ENCODE measurements at regions not wholly inside any gene's neighbourhood (a gene's known extent, or its start where the extent isn't known, plus 50 kb on each side); places are given as distances from the start of the nearest gene placed in this dataset.

DNA sequence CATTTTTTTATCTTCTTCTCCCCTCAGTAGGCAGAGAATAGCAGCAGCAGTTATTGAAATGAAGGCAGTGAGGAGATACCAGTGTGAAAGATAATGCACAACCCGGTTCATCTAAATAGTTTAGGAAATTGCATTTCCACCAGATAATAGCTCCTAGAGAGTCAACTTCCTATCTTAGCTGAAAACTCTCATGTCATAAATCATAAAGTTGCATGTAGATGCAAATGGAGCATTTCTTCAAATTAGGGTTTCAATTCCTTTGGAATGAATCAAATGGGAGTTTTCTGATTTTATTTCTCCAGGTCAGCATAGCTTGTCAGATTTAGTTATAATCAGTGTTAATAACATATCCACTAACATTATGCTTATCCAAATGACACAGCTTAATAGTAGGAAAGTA is 335.3 kb downstream of the CNTNAP4 start:
- Histone ChIP-seq H3K9me3 (no peaks in the 10 kb centered on the region), H3K4me1 (ENCODE audit: control insufficient read depth in 1 of 2, insufficient read depth in 1 of 2, low read depth in 1 of 2, low read length in 1 of 2) (no peaks in the 10 kb centered on the region), H3K27ac (no peak overlapping the region), H3K27me3 (no peaks in the 10 kb centered on the region), H3K36me3 (no peaks in the 10 kb centered on the region), H3K4me3 (ENCODE audit: low read depth in 1 of 2, low read length in 1 of 2) (no peak overlapping the region)
- TF ChIP-seq, protein P1, sequence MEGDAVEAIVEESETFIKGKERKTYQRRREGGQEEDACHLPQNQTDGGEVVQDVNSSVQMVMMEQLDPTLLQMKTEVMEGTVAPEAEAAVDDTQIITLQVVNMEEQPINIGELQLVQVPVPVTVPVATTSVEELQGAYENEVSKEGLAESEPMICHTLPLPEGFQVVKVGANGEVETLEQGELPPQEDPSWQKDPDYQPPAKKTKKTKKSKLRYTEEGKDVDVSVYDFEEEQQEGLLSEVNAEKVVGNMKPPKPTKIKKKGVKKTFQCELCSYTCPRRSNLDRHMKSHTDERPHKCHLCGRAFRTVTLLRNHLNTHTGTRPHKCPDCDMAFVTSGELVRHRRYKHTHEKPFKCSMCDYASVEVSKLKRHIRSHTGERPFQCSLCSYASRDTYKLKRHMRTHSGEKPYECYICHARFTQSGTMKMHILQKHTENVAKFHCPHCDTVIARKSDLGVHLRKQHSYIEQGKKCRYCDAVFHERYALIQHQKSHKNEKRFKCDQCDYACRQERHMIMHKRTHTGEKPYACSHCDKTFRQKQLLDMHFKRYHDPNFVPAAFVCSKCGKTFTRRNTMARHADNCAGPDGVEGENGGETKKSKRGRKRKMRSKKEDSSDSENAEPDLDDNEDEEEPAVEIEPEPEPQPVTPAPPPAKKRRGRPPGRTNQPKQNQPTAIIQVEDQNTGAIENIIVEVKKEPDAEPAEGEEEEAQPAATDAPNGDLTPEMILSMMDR (IDR thresholded peaks at IDR 0.05) = no peak

DNA sequence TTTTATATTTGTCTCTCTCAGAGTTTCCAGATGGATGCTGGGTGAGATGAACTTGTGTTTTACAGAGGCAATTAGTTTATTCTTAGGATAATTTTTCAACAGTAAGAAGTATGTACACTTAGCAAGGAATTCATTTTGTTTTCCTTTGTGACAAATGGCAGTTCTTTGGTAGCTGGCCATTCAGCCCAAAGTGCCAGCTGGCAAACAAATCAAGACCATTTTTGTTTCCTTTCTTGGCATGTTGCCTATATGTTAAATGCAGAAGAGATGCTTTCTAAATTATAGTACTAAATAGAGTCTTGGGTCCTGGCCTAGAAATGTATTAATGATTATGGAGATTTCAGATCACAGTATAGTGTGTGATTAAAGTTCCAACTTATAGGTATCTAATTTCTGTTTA is 337.1 kb downstream of the CNTNAP4 start:
- Histone ChIP-seq H3K9me3 (no peaks in the 10 kb centered on the region), H3K4me1 (ENCODE audit: control insufficient read depth in 1 of 2, insufficient read depth in 1 of 2, low read depth in 1 of 2, low read length in 1 of 2) (no peaks in the 10 kb centered on the region), H3K36me3 (no peaks in the 10 kb centered on the region), H3K27ac (no peak overlapping the region), H3K27me3 (no peaks in the 10 kb centered on the region), H3K4me3 (ENCODE audit: low read depth in 1 of 2, low read length in 1 of 2) (no peak overlapping the region)
- TF ChIP-seq, protein P1 (IDR thresholded peaks at IDR 0.05) = no peak

DNA sequence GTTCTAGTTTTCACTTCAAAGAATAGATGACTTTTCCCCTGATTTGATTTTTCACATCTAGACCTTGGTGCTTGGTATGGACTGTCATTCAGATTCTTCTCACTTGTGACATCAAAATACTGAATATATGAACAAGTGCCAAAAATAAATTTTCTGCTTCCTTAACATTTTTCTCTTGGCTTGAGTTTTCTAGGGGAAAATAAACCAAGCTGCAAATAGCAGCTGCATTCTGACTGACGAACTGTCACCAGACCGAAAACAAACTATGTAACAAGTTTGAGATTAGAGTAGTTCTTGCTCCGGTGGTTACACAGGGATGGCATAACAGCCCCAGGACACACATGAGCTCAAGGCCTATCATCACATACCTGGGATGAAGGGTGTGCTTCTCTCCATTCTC is 345.7 kb downstream of the CNTNAP4 start:
- H3K9me3 ChIP-seq = no peaks in the 10 kb centered on the region
- no peaks in the 10 kb centered on the region for H3K27me3 ChIP-seq
- H3K27ac ChIP-seq = no peak overlapping the region
- TF ChIP-seq, protein P1 (IDR thresholded peaks at IDR 0.05) = no peak
- no peaks in the 10 kb centered on the region for H3K36me3 ChIP-seq
- no peak overlapping the region for H3K4me3 ChIP-seq (ENCODE audit: low read depth in 1 of 2, low read length in 1 of 2)
- no peaks in the 10 kb centered on the region for H3K4me1 ChIP-seq (ENCODE audit: control insufficient read depth in 1 of 2, insufficient read depth in 1 of 2, low read depth in 1 of 2, low read length in 1 of 2)

DNA sequence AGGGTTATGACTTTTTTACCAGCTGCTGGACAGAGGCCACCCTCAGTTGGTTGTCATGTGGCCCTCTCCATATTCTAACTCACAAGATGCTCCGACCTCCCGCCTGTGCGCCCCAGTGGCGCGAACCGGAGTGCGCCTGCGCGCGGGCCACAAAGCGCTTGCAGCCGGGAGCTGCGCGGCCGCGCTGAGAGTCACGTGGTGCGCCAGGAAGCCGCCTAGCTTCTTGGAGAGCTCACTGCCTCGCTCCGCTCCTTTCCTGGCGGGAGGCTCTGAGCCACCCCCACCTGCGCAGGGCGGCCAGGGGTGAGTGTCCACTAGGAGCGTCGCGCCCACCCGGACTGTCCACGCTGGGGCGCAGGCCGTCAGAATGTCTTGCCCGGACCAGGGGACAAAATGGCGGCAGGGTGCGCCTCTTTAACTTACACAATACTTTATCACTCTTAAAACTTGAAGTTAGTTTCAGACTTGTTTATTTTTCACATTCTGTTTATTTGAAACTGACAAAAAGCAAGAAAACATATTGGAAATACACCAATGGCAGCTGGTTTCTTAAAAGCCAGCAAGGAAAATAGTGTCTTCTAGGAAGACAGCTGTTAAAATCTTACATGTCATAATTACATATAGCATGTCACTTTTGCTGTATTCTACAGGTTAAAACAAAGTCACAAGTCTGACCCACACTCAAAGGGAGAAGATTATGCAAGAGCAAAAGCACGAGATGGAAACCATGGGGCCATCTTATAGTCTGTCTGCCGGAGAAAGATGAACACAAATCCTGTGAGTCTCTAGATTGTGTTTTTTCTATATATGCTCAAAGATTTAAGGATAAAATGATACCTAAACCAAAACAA is 357.9 kb downstream of the CNTNAP4 start:
- no peaks in the 10 kb centered on the region for H3K27me3 ChIP-seq
- no peak overlapping the region for H3K27ac ChIP-seq
- H3K4me3 ChIP-seq (ENCODE audit: low read depth in 1 of 2, low read length in 1 of 2) = no peak overlapping the region
- H3K36me3 ChIP-seq = no peaks in the 10 kb centered on the region
- H3K4me1 ChIP-seq (ENCODE audit: control insufficient read depth in 1 of 2, insufficient read depth in 1 of 2, low read depth in 1 of 2, low read length in 1 of 2) = no peaks in the 10 kb centered on the region
- no peaks in the 10 kb centered on the region for H3K9me3 ChIP-seq
- TF ChIP-seq, protein P1 (IDR thresholded peaks at IDR 0.05) = no peak

DNA sequence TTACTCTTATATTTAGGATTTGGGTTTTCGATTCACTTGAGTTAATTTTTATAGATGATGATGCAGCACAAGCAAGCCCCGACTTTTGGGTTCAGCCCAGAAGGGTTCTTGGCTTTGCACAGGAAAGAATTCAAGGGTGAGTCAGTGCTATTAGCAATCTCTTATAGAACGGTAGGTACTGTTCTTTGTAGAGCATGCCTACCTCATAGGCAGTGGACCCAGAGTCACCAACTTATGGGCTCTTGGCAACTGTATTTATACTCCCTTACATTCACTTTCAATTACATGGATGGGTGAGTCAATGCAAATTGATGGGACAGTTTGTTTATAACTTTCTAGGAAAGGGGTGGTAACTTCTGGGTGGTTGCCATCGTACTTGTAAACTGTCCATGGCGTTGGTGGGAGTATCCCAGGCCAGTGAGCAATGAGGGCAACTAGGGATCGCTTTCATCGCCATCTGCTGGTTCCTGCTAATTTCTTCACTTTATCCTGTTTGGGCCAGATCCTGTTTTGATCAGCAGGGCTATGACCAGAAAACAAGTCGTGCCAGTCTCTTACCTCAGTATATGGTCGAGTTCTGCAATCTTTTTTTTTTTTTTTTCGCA is 362.6 kb downstream of the CNTNAP4 start:
- TF ChIP-seq, protein P1 (IDR thresholded peaks at IDR 0.05) = no peak
- H3K36me3 ChIP-seq = no peaks in the 10 kb centered on the region
- no peaks in the 10 kb centered on the region for H3K27me3 ChIP-seq
- H3K9me3 ChIP-seq = no peaks in the 10 kb centered on the region
- H3K4me3 ChIP-seq (ENCODE audit: low read depth in 1 of 2, low read length in 1 of 2) = no peak overlapping the region
- no peaks in the 10 kb centered on the region for H3K4me1 ChIP-seq (ENCODE audit: control insufficient read depth in 1 of 2, insufficient read depth in 1 of 2, low read depth in 1 of 2, low read length in 1 of 2)
- H3K27ac ChIP-seq = no peak overlapping the region

All from neutrophil (primary cell).